ENCODE measurements at regions not wholly inside any gene's neighbourhood (a gene's known extent, or its start where the extent isn't known, plus 50 kb on each side); places are given as distances from the start of the nearest gene placed in this dataset.

DNA sequence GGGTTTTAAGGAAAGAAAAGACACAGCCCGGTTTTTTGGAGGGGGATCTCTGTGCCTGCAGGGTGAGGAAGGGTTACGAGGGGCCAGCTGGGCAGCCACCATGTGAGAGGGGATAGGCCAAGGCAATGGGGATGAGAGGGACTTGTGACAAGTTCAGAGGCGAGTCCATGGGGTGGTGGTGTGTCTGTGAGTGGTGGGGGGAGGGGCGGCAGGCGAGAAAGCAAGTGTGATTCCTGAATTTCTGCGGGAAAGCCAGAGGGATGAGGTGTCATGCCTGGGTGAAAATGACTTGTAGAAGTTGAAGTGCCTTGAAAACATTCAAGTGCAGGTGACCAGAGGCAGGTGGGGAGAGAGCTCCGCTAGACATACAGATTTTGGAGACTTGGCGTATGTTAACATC is 61.0 kb upstream of the RNF32 start:
- Mint-ChIP-seq H3K4me3 (no peak overlapping the region), H3K9me3 (no peaks in the 10 kb centered on the region), H3K27ac (no peak overlapping the region), H3K27me3 (peaks cover 36% of the 10 kb centered on the region), H3K36me3 (ENCODE audit: low read depth) (no peaks in the 10 kb centered on the region), H3K4me1 (ENCODE audit: low read depth) (no peaks in the 10 kb centered on the region)
- H3K4me3 ChIP-seq (ENCODE audit: low read length), result no peak overlapping the region
- no peak overlapping the region for H3K27ac ChIP-seq (ENCODE audit: low read depth in 1 of 2, low read length in 2 of 2)
- TF ChIP-seq, protein P1, sequence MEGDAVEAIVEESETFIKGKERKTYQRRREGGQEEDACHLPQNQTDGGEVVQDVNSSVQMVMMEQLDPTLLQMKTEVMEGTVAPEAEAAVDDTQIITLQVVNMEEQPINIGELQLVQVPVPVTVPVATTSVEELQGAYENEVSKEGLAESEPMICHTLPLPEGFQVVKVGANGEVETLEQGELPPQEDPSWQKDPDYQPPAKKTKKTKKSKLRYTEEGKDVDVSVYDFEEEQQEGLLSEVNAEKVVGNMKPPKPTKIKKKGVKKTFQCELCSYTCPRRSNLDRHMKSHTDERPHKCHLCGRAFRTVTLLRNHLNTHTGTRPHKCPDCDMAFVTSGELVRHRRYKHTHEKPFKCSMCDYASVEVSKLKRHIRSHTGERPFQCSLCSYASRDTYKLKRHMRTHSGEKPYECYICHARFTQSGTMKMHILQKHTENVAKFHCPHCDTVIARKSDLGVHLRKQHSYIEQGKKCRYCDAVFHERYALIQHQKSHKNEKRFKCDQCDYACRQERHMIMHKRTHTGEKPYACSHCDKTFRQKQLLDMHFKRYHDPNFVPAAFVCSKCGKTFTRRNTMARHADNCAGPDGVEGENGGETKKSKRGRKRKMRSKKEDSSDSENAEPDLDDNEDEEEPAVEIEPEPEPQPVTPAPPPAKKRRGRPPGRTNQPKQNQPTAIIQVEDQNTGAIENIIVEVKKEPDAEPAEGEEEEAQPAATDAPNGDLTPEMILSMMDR (IDR thresholded peaks at IDR 0.05), result no peak
- no peak for ATAC-seq (ENCODE audit: poor library complexity)
- POLR2A ChIA-PET, result no interaction called here
- intact Hi-C loops (cut with DNase I, micrococcal nuclease), result no loop called here
- no peak for DNase-seq
- H3K9me3 ChIP-seq (ENCODE audit: control insufficient read depth in 1 of 2, insufficient read depth in 1 of 2, low read length in 2 of 2), result peaks cover 0 to 10% of the 10 kb centered on the region in 2 experiments
- CTCF ChIA-PET, result no interaction called here
- H3K27me3 ChIP-seq (ENCODE audit: control insufficient read depth in 1 of 2, insufficient read depth in 2 of 2, low read length in 2 of 2), result peaks cover 0 to 2% of the 10 kb centered on the region in 2 experiments
- no peaks in the 10 kb centered on the region for H3K4me1 ChIP-seq (ENCODE audit: insufficient read depth, low read length)
- H3K36me3 ChIP-seq (ENCODE audit: insufficient read depth, low read length), result no peaks in the 10 kb centered on the region

DNA sequence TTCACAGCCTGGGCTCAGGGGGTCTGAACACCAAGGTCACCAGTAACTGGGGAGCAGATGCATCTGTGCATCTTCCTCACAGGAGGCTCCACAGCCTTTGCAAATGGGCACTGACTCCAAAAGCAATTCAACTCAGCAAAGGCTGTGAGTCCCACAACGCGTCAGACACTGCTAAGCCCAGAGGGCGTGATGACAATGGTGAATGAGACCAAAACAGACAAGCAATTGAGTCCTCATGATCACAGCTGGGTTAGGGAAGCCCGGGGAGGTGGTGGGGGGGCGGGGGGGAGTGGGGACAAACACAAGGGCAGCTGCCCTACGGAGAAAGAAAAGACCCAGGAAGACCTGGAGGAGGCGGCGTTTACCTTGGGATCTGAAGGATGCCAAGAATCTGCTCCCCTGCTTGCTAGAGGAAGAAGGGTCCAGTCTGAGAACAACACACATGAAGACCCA is 61.6 kb upstream of the RNF32 start:
- Histone ChIP-seq H3K27ac (ENCODE audit: low read depth in 1 of 2, low read length in 2 of 2) (no peak overlapping the region), H3K4me1 (ENCODE audit: insufficient read depth, low read length) (no peaks in the 10 kb centered on the region), H3K36me3 (ENCODE audit: insufficient read depth, low read length) (no peaks in the 10 kb centered on the region), H3K27me3 (ENCODE audit: control insufficient read depth in 1 of 2, insufficient read depth in 2 of 2, low read length in 2 of 2) (peaks cover 0 to 2% of the 10 kb centered on the region in 2 experiments), H3K4me3 (ENCODE audit: low read length) (no peak overlapping the region), H3K9me3 (ENCODE audit: control insufficient read depth in 1 of 2, insufficient read depth in 1 of 2, low read length in 2 of 2) (peaks cover 0 to 10% of the 10 kb centered on the region in 2 experiments)
- no peaks in the 10 kb centered on the region for H3K36me3 Mint-ChIP-seq (ENCODE audit: low read depth)
- intact Hi-C loops (cut with DNase I, micrococcal nuclease), result no loop called here
- H3K27ac Mint-ChIP-seq, result no peak overlapping the region
- ChIA-PET CTCF (no interaction called here), POLR2A (no interaction called here)
- H3K4me3 Mint-ChIP-seq, result no peak overlapping the region
- peaks cover 38% of the 10 kb centered on the region for H3K27me3 Mint-ChIP-seq
- TF ChIP-seq, protein P1 (IDR thresholded peaks at IDR 0.05), result no peak
- no peaks in the 10 kb centered on the region for H3K4me1 Mint-ChIP-seq (ENCODE audit: low read depth)
- no peak for DNase-seq
- no peaks in the 10 kb centered on the region for H3K9me3 Mint-ChIP-seq
- no peak for ATAC-seq (ENCODE audit: poor library complexity)

DNA sequence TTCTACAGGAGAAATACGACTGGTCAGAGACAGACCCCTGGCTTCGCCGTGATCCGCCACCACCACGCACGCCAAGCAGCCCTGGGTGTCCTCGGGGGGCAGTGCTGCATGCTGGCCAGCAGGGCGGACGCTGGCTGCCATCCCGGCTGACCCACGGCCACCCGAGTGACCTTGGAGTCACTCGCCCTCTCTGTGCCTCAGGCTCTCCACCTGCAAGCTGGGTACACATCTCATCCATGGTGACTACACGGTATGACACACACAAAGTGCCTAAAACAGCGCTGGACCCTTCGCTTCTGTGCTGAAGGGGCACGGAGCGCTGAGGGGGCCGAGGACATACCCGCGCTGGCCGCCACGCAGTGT is 62.0 kb upstream of the RNF32 start:
- TF ChIP-seq, protein P1 (IDR thresholded peaks at IDR 0.05), result no peak
- peaks cover 0 to 10% of the 10 kb centered on the region in 2 experiments for H3K9me3 ChIP-seq (ENCODE audit: control insufficient read depth in 1 of 2, insufficient read depth in 1 of 2, low read length in 2 of 2)
- Mint-ChIP-seq H3K4me3 (no peak overlapping the region), H3K4me1 (ENCODE audit: low read depth) (no peaks in the 10 kb centered on the region), H3K9me3 (no peaks in the 10 kb centered on the region), H3K36me3 (ENCODE audit: low read depth) (no peaks in the 10 kb centered on the region), H3K27ac (no peak overlapping the region), H3K27me3 (peaks cover 37% of the 10 kb centered on the region)
- POLR2A ChIA-PET, result no interaction called here
- no peak for DNase-seq
- intact Hi-C loops (cut with DNase I, micrococcal nuclease), result no loop called here
- H3K27me3 ChIP-seq (ENCODE audit: control insufficient read depth in 1 of 2, insufficient read depth in 2 of 2, low read length in 2 of 2), result no peaks in the 10 kb centered on the region
- H3K27ac ChIP-seq (ENCODE audit: low read depth in 1 of 2, low read length in 2 of 2), result no peak overlapping the region
- no peak for ATAC-seq (ENCODE audit: poor library complexity)
- H3K4me1 ChIP-seq (ENCODE audit: insufficient read depth, low read length), result no peaks in the 10 kb centered on the region
- CTCF ChIA-PET, result no interaction called here
- no peak overlapping the region for H3K4me3 ChIP-seq (ENCODE audit: low read length)
- H3K36me3 ChIP-seq (ENCODE audit: insufficient read depth, low read length), result no peaks in the 10 kb centered on the region

Measured in CD4-positive, alpha-beta T cell (primary cell).